Heart right ventricle (tissue), 16 donors: ENCODE measurements at regions not wholly inside any gene's neighbourhood (a gene's known extent, or its start where the extent isn't known, plus 50 kb on each side); places are given as distances from the start of the nearest gene placed in this dataset.

Experiments
- ATAC-seq, 8 donors: fragments of 200-7000 bp; cut with Tn5 transposase; one replicate each; pipeline ENCODE4 v1.9.1; 2020; ENCODE audit warnings: mild to moderate bottlenecking in 8 of 8, moderate library complexity in 8 of 8, moderate number of reproducible peaks in 1 of 8
- DNase-seq, 2 donors: peaks; one replicate each; pipeline ENCODE4 v3.0.0-alpha.2; 2020
- H3K27ac ChIP-seq, 10 donors: fragments of 200-600 bp; sonication (generic) in 2 of 10; one replicate each; pipeline versions ENCODE4 v1.5.0 to v1.8.0; 2020 to 2022; ENCODE audit warnings: mild to moderate bottlenecking in 3 of 10
- H3K27me3 ChIP-seq, 7 donors: fragments of 200-600 bp; one replicate each; pipeline ENCODE4 v1.8.0; 2021 to 2022; ENCODE audit warnings: mild to moderate bottlenecking in 2 of 7
- H3K36me3 ChIP-seq, 9 donors: fragments of 200-600 bp; sonication (generic) in 1 of 9; one replicate each; pipeline versions ENCODE4 v1.5.0 to v1.8.0; 2020 to 2022; ENCODE audit warnings: mild to moderate bottlenecking in 2 of 9
- H3K4me1 ChIP-seq, 9 donors: fragments of 200-600 bp; sonication (generic) in 1 of 9; one replicate each; pipeline versions ENCODE4 v1.5.0 to v1.8.0; 2020 to 2022; ENCODE audit warnings: mild to moderate bottlenecking in 4 of 9
- H3K4me3 ChIP-seq, 10 donors: fragments of 200-600 bp; sonication (generic) in 2 of 10; one replicate each; pipeline versions ENCODE4 v1.5.0 to v1.8.0; 2020 to 2022; ENCODE audit warnings: mild to moderate bottlenecking in 7 of 10, moderate library complexity in 2 of 10
- H3K9me3 ChIP-seq, 11 donors: fragments of 200-600 bp in 10 of 11; sonication (generic) in 2 of 11; one replicate each; pipeline versions ENCODE4 v1.5.0 to v1.8.0; 2013 to 2022; ENCODE audit warnings: mild to moderate bottlenecking in 2 of 11, control low read depth in 1 of 11, moderate library complexity in 1 of 11
- WGBS, 2 donors: extraction: QIAGEN DNeasy Blood & Tissue Kit; methylation state at CpG; one replicate each; pipeline ENCODE4 v1.1.7; 2013; ENCODE audit warnings: inconsistent platforms in 1 of 2; 5-methylcytosine and 5-hydroxymethylcytosine counted together
- intact Hi-C, 10 donors: fragments of 100-400 bp; cut with DNase I; formaldehyde crosslinking; loops; one replicate each; pipeline versions ENCODE4 v1.11.1 to v1.14.2; 2022
- TF ChIP-seq, protein P1 (sequence below), 9 donors: fragments of 200-600 bp; sonication (generic) in 2 of 9; IDR thresholded peaks; one replicate each; pipeline versions ENCODE4 v1.5.0 to v1.8.0; 2021 to 2022; ENCODE audit warnings: antibody characterized with exemption in 9 of 9, mild to moderate bottlenecking in 5 of 9, moderate library complexity in 1 of 9
- donor health status: Arrhythmogenic right ventricular cardiomyopathy.
- donor health status: ischemic (EF 13 %, LVEDD 7.1; RV severe dilation, severe dysfunction).
- donor health status: healthy with polysubstance abuse.
- donor health status: DM: no; HTN: yes; CAD: no.
- donor health status: DM: no; HTN: no; CAD: no.
- donor health status: ischemic (EF 25% LVEDD 6.9; RV normal size, moderate dysfunction).
- donor health status: ischemic (EF 25% LVEDD 5.7; RV mildly dilated, moderate dysfunction).
- donor health status: healthy.
- donor health status: DM: yes; HTN: yes; CAD: no.
- donor health status: Ischemic cardiomyopathy.
- donor health status: ischemic (EF 35%, LVEDD 5.7; RV mildly dilated, moderate dysfunction).
- donor health status: nonischemic (EF 11% LVEDD 7.7; RV severe dilation, severe dysfunction).
- donor health status: DM: yes; HTN: yes; CAD: no.
- donor health status: PGD.
- donor health status: ischemic (EF 29% LVEDD 5.4; RV normal size, mild dysfunction).
- donor health status: nonischemic (EF 23%, LVEDD 6.1; RV moderate dilation, normal function).

DNA sequence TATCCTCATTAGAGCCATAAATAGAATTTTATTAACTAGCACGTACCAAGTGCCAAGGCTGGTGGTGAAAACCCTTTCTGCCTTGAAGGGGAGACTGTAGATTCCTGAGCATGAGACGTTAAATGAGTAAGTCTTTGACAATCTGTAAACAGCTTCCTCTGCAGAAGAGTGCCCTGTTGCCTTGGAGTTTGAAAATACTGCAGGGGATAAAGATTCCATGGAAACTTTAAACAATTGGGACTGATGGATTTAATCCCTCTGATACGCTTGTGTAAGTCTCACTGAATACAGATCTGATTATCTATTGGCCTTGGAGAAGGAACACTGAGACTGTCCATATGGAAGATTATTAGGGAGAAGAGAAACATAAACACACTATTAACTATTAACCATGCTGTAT lies 1053.4 kb upstream of the RBFOX1 start:
- Histone ChIP-seq H3K4me1 (no peaks in the 10 kb centered on the region), H3K36me3 (no peaks in the 10 kb centered on the region), H3K9me3 (peaks cover 0 to 4% (median 0%) of the 10 kb centered on the region in 11 donors), H3K4me3 (no peak overlapping the region), H3K27ac (no peak overlapping the region), H3K27me3 (no peaks in the 10 kb centered on the region)
- TF ChIP-seq, protein P1, sequence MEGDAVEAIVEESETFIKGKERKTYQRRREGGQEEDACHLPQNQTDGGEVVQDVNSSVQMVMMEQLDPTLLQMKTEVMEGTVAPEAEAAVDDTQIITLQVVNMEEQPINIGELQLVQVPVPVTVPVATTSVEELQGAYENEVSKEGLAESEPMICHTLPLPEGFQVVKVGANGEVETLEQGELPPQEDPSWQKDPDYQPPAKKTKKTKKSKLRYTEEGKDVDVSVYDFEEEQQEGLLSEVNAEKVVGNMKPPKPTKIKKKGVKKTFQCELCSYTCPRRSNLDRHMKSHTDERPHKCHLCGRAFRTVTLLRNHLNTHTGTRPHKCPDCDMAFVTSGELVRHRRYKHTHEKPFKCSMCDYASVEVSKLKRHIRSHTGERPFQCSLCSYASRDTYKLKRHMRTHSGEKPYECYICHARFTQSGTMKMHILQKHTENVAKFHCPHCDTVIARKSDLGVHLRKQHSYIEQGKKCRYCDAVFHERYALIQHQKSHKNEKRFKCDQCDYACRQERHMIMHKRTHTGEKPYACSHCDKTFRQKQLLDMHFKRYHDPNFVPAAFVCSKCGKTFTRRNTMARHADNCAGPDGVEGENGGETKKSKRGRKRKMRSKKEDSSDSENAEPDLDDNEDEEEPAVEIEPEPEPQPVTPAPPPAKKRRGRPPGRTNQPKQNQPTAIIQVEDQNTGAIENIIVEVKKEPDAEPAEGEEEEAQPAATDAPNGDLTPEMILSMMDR (IDR thresholded peaks at IDR 0.05) = no peak
- 43 to 45% methylated on average over 3 of the region's 3 CpGs for WGBS, 2 donors
- intact Hi-C loops = no loop called here
- DNase-seq (no peak), ATAC-seq (no peak)

DNA sequence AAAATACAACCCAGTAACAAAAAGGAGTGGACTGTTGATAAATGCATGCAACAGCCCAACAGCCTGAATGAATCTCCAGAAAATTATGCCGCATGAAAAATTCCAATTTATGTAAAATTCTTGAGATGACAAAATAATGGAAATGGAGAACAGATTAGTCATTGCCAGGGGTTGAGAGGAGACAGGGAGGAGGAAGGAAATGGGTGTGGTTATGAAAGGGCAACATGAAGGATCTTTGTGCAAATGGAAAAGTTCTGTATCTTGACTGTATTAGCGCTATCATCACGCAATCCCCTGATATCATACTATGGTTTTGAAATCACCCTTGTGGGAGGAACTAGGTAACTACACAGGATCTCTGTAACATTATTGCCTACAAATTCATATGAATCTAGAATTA lies 1058.3 kb upstream of the RBFOX1 start:
- ATAC-seq (no peak), DNase-seq (no peak)
- Histone ChIP-seq H3K27ac (no peak overlapping the region), H3K4me1 (no peaks in the 10 kb centered on the region), H3K27me3 (no peaks in the 10 kb centered on the region), H3K9me3 (peaks cover 0 to 10% (median 0%) of the 10 kb centered on the region in 11 donors), H3K4me3 (no peak overlapping the region), H3K36me3 (no peaks in the 10 kb centered on the region)
- intact Hi-C loops = no loop called here
- TF ChIP-seq, protein P1 (IDR thresholded peaks at IDR 0.05) = no peak
- 85 to 91% methylated on average over 3 of the region's 3 CpGs for WGBS, 2 donors

DNA sequence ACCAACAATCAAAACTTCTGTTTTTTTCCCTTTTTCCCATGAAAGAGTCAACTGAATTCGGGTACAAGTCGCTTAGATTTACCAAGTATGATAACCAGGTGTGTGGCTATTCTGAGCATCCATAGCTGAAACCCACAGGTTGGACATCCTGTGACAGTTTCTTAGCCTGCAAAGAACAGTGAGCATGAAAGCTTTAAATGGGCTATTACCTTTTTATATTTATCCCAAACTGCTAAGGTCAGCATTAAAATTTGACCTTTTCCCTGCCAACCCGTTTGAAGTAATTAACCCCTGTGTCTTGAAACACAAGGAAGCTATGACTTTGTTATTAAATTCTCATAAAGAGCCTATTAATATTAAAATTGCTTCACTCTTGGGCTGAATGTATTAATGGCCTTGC lies 1065.0 kb upstream of the RBFOX1 start:
- H3K4me1 ChIP-seq = no peaks in the 10 kb centered on the region
- no peak overlapping the region for H3K27ac ChIP-seq
- peaks cover 0 to 3% (median 0%) of the 10 kb centered on the region in 7 donors for H3K27me3 ChIP-seq
- TF ChIP-seq, protein P1 (IDR thresholded peaks at IDR 0.05) = no peak
- ATAC-seq (no peak), DNase-seq (no peak)
- intact Hi-C loops = no loop called here
- 56 to 61% methylated on average over 3 of the region's 3 CpGs for WGBS, 2 donors
- H3K36me3 ChIP-seq = no peaks in the 10 kb centered on the region
- H3K4me3 ChIP-seq = no peak overlapping the region
- H3K9me3 ChIP-seq = peaks cover 0 to 2% (median 0%) of the 10 kb centered on the region in 11 donors

DNA sequence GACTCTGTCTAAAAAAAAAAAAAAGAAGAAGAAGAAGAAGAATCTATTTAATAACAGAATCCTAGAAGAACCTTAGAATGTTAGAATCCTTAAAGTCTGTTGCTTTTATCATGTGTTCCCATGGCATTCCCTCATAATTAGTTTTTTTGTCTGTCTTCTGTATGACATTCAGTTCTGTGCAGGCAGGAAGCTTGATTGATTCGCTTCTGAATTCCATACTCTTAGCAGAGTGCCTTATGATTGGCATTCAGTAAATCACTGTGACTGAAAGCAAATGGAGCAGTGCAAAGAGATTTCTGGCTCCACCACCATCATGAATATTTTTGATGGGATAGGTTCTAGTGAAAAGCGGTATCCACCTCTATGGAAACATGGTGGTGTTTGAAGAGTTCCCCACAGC lies 1065.9 kb upstream of the RBFOX1 start:
- ATAC-seq = no peak
- WGBS, 2 donors = 72 to 82% methylated on average over 2 of the region's 2 CpGs
- peaks cover 0 to 3% (median 0%) of the 10 kb centered on the region in 7 donors for H3K27me3 ChIP-seq

More for the DNA sequence above, 1065.9 kb upstream of the RBFOX1 start:
- H3K4me1 ChIP-seq = no peaks in the 10 kb centered on the region
- TF ChIP-seq, protein P1 (IDR thresholded peaks at IDR 0.05) = no peak
- no peak overlapping the region for H3K4me3 ChIP-seq
- H3K9me3 ChIP-seq = peaks cover 0 to 6% (median 0%) of the 10 kb centered on the region in 11 donors
- H3K27ac ChIP-seq = no peak overlapping the region
- intact Hi-C loops = no loop called here
- H3K36me3 ChIP-seq = no peaks in the 10 kb centered on the region
- DNase-seq = no peak
